ENCODE measurements at regions not wholly inside any gene's neighbourhood (a gene's known extent, or its start where the extent isn't known, plus 50 kb on each side); places are given as distances from the start of the nearest gene placed in this dataset.

- WGBS = 89% methylated on average over 4 of the region's 4 CpGs
- DNase-seq (ENCODE audit: low spot score) = no peak
- no peaks in the 10 kb centered on the region for H3K27me3 ChIP-seq (ENCODE audit: control insufficient read depth in 4 of 4, insufficient read depth in 4 of 4, low read length in 3 of 4)
- no peaks in the 10 kb centered on the region for H3K36me3 ChIP-seq (ENCODE audit: control insufficient read depth in 4 of 4, insufficient read depth in 3 of 4, low read depth in 1 of 4, low read length in 3 of 4)
- H3K4me1 ChIP-seq (ENCODE audit: control insufficient read depth in 4 of 4, insufficient read depth in 4 of 4, low read length in 3 of 4) = no peaks in the 10 kb centered on the region
- H3K27ac ChIP-seq (ENCODE audit: low read depth in 1 of 2, low read length in 2 of 2) = no peak overlapping the region
- no peak overlapping the region for H3K9ac ChIP-seq (ENCODE audit: low read depth in 1 of 2, low read length in 2 of 2)
- peaks cover 0 to 2% (median under 1%) of the 10 kb centered on the region in 4 donors for H3K9me3 ChIP-seq (ENCODE audit: control insufficient read depth in 4 of 4, low read length in 3 of 4)
- H3K4me3 ChIP-seq (ENCODE audit: low read depth in 1 of 3, low read length in 3 of 3) = no peak overlapping the region
- TF ChIP-seq ATF3 (IDR thresholded peaks at IDR 0.05) (no peak), GABPA (IDR thresholded peaks at IDR 0.05 in 1 of 2, conservative IDR thresholded peaks at IDR 0.05 in 1 of 2) (no peak)
Observed at GRCh38 chr2:45156605-45157004, 147.4 kb upstream of the SIX2 start.

GRCh38 chr2:45154606-45155155 is 145.4 kb upstream of the SIX2 start:
- 84% methylated on average over 4 of the region's 4 CpGs for WGBS
- Histone ChIP-seq H3K4me3 (ENCODE audit: low read depth in 1 of 3, low read length in 3 of 3) (no peak overlapping the region), H3K9me3 (ENCODE audit: control insufficient read depth in 4 of 4, low read length in 3 of 4) (peaks cover 5 to 18% (median 13%) of the 10 kb centered on the region in 4 donors), H3K27ac (ENCODE audit: low read depth in 1 of 2, low read length in 2 of 2) (no peak overlapping the region), H3K27me3 (ENCODE audit: control insufficient read depth in 4 of 4, insufficient read depth in 4 of 4, low read length in 3 of 4) (no peaks in the 10 kb centered on the region), H3K36me3 (ENCODE audit: control insufficient read depth in 4 of 4, insufficient read depth in 3 of 4, low read depth in 1 of 4, low read length in 3 of 4) (no peaks in the 10 kb centered on the region), H3K9ac (ENCODE audit: low read depth in 1 of 2, low read length in 2 of 2) (no peak overlapping the region), H3K4me1 (ENCODE audit: control insufficient read depth in 4 of 4, insufficient read depth in 4 of 4, low read length in 3 of 4) (no peaks in the 10 kb centered on the region)
- TF ChIP-seq HNF4G (IDR thresholded peaks at IDR 0.05) (no peak), CTCF (IDR thresholded peaks at IDR 0.05; ENCODE audit: low read depth, low read length, missing input control) (no peak), REST (IDR thresholded peaks at IDR 0.05) (no peak), GABPA (IDR thresholded peaks at IDR 0.05 in 1 of 2, conservative IDR thresholded peaks at IDR 0.05 in 1 of 2) (no peak), RXRA (IDR thresholded peaks at IDR 0.05) (no peak), EGR1 (IDR thresholded peaks at IDR 0.05; ENCODE audit: low read depth in 2 of 2) (no peak), SP1 (IDR thresholded peaks at IDR 0.05) (no peak), NR2F2 (IDR thresholded peaks at IDR 0.05) (no peak), JUND (IDR thresholded peaks at IDR 0.05) (no peak), MAX (IDR thresholded peaks at IDR 0.05) (no peak), FOXA2 (IDR thresholded peaks at IDR 0.05) (no peak)
- DNase-seq (ENCODE audit: low spot score) = no peak

- no peak for DNase-seq (ENCODE audit: low spot score)
- no peaks in the 10 kb centered on the region for H3K27me3 ChIP-seq (ENCODE audit: control insufficient read depth in 4 of 4, insufficient read depth in 4 of 4, low read length in 3 of 4)
- H3K9me3 ChIP-seq (ENCODE audit: control insufficient read depth in 4 of 4, low read length in 3 of 4) = peaks cover 5 to 21% (median 15%) of the 10 kb centered on the region in 4 donors
- H3K9ac ChIP-seq (ENCODE audit: low read depth in 1 of 2, low read length in 2 of 2) = no peak overlapping the region
- no peaks in the 10 kb centered on the region for H3K36me3 ChIP-seq (ENCODE audit: control insufficient read depth in 4 of 4, insufficient read depth in 3 of 4, low read depth in 1 of 4, low read length in 3 of 4)
- H3K4me3 ChIP-seq (ENCODE audit: low read depth in 1 of 3, low read length in 3 of 3) = no peak overlapping the region
- H3K27ac ChIP-seq (ENCODE audit: low read depth in 1 of 2, low read length in 2 of 2) = no peak overlapping the region
- H3K4me1 ChIP-seq (ENCODE audit: control insufficient read depth in 4 of 4, insufficient read depth in 4 of 4, low read length in 3 of 4) = no peaks in the 10 kb centered on the region
- WGBS = 71% methylated on average over 1 of the region's 1 CpG
- TF ChIP-seq FOXA2 (IDR thresholded peaks at IDR 0.05) (no peak), RAD21 (IDR thresholded peaks at IDR 0.05) (no peak), REST (IDR thresholded peaks at IDR 0.05) (no peak), FOXA1 (IDR thresholded peaks at IDR 0.05) (no peak), GABPA (IDR thresholded peaks at IDR 0.05 in 1 of 2, conservative IDR thresholded peaks at IDR 0.05 in 1 of 2) (no peak), HNF4A (conservative IDR thresholded peaks at IDR 0.05) (no peak), NR2F2 (IDR thresholded peaks at IDR 0.05) (no peak), TAF1 (conservative IDR thresholded peaks at IDR 0.05) (no peak), YY1 (IDR thresholded peaks at IDR 0.05) (no peak), RXRA (IDR thresholded peaks at IDR 0.05) (no peak), JUND (IDR thresholded peaks at IDR 0.05) (no peak)
Observed at GRCh38 chr2:45154144-45154543, 144.9 kb upstream of the SIX2 start.
